Mesothelial cell of epicardium (in vitro differentiated cells): ENCODE measurements at regions not wholly inside any gene's neighbourhood (a gene's known extent, or its start where the extent isn't known, plus 50 kb on each side); places are given as distances from the start of the nearest gene placed in this dataset.

Experiments
- DNase-seq, 2 experiments: peaks; one replicate each; pipeline ENCODE4 v3.0.0; 2021; ENCODE audit warnings: low spot score in 2 of 2; ENCODE audit not compliant: unreplicated experiment in 2 of 2
- H3K27ac Mint-ChIP-seq: 2 replicates; pipeline ENCODE4 v1.8.0; 2021; ENCODE audit warnings: mixed read lengths
- H3K27me3 Mint-ChIP-seq: 2 replicates; pipeline ENCODE4 v1.8.0; 2021; ENCODE audit warnings: low read depth, mixed read lengths
- H3K36me3 Mint-ChIP-seq: 2 replicates; pipeline ENCODE4 v1.8.0; 2021; ENCODE audit warnings: mixed read lengths
- H3K4me1 Mint-ChIP-seq: 2 replicates; pipeline ENCODE4 v1.8.0; 2021; ENCODE audit warnings: mixed read lengths
- H3K4me3 Mint-ChIP-seq: 2 replicates; pipeline ENCODE4 v1.8.0; 2021; ENCODE audit warnings: mild to moderate bottlenecking, moderate library complexity, mixed read lengths
- H3K9me3 Mint-ChIP-seq: 2 replicates; pipeline ENCODE4 v1.8.0; 2021; ENCODE audit warnings: mixed read lengths
- TF ChIP-seq, protein P1 (sequence below): fragments of 200-600 bp; sonication (generic); IDR thresholded peaks from one replicate; pipeline ENCODE4 v1.5.0; 2021; ENCODE audit warnings: antibody characterized with exemption; ENCODE audit not compliant: unreplicated experiment

GRCh38 chr1:67619080-67619479, 65.9 kb upstream of the GADD45A start:
- H3K4me1 Mint-ChIP-seq: peaks cover 7% of the 10 kb centered on the region
- peak overlapping the region; percentile 54 for H3K27ac Mint-ChIP-seq
- no peak overlapping the region for H3K4me3 Mint-ChIP-seq
- TF ChIP-seq, protein P1, sequence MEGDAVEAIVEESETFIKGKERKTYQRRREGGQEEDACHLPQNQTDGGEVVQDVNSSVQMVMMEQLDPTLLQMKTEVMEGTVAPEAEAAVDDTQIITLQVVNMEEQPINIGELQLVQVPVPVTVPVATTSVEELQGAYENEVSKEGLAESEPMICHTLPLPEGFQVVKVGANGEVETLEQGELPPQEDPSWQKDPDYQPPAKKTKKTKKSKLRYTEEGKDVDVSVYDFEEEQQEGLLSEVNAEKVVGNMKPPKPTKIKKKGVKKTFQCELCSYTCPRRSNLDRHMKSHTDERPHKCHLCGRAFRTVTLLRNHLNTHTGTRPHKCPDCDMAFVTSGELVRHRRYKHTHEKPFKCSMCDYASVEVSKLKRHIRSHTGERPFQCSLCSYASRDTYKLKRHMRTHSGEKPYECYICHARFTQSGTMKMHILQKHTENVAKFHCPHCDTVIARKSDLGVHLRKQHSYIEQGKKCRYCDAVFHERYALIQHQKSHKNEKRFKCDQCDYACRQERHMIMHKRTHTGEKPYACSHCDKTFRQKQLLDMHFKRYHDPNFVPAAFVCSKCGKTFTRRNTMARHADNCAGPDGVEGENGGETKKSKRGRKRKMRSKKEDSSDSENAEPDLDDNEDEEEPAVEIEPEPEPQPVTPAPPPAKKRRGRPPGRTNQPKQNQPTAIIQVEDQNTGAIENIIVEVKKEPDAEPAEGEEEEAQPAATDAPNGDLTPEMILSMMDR: no peak
- DNase-seq: no peak
- no peaks in the 10 kb centered on the region for H3K27me3 Mint-ChIP-seq
- H3K9me3 Mint-ChIP-seq: peaks cover 5% of the 10 kb centered on the region
- H3K36me3 Mint-ChIP-seq: no peaks in the 10 kb centered on the region

GRCh38 chr1:67623906-67624305, 61.1 kb upstream of the GADD45A start:
- H3K9me3 Mint-ChIP-seq: peaks cover 6% of the 10 kb centered on the region
- H3K27ac Mint-ChIP-seq: no peak overlapping the region
- TF ChIP-seq, protein P1: no peak
- DNase-seq: no peak
- H3K27me3 Mint-ChIP-seq: no peaks in the 10 kb centered on the region
- H3K36me3 Mint-ChIP-seq: peaks cover 3% of the 10 kb centered on the region
- peaks cover 7% of the 10 kb centered on the region for H3K4me1 Mint-ChIP-seq
- no peak overlapping the region for H3K4me3 Mint-ChIP-seq

DNA sequence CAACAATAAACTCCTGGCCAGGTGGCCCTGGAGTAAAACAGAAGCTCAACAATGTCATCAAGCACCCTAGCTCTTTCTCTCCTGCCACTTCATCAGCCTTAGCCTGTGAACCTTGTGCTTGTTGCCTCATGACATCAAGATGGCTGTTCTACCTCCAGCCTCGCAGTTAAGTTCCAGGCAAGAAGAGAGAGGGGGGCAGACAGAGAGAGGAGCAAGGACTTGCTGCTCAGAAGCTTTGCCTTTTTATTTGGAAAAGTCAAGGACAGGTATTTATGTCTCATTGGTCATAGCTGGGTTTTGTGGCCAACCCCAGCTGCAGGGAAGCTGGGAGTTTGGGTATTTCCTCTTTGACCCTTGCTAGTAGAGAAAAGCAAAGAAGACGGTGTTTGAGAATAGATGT, 60.3 kb upstream of the GADD45A start:
- no peak for DNase-seq
- Mint-ChIP-seq H3K4me1 (peaks cover 7% of the 10 kb centered on the region), H3K27ac (no peak overlapping the region), H3K27me3 (no peaks in the 10 kb centered on the region), H3K36me3 (peaks cover 3% of the 10 kb centered on the region), H3K4me3 (no peak overlapping the region), H3K9me3 (peaks cover 6% of the 10 kb centered on the region)
- TF ChIP-seq, protein P1: no peak

DNA sequence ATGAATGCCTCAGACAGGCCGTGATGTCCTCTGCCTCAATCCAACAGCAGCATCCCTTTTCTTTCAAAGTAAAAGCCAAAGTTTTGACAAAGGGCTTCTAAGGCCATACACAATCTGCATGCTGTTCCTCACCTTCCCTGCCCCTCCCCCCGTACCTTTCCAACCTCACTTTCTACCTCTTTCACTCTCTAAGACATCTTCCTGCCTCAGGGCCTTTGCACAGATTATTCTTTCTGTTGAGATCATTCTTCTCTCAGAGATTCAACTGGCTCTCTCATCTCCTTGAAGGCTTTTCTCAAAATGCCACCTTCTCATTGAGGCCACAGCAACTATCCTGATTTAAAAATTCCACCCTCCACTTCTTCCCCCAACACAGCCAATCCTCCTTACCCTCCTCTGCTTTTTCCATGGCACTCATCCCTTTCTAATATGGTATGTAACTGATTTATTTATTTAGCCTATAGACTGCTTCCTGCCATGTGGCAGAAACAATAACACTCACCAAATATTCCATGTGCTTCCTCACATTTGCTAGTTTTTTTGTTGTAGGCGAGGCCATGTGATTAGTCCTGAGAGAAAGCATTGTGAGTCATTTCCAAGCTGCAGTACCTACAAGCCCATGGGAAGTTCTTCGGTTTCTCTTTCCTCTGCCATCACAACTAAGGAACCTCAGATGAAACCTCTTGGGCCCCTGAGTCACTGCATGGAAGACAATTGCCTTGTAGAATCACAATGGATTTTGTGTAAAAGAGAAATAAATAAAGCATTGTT, 58.7 kb upstream of the GADD45A start:
- DNase-seq: no peak
- H3K4me1 Mint-ChIP-seq: peaks cover 7% of the 10 kb centered on the region
- TF ChIP-seq, protein P1: no peak
- H3K36me3 Mint-ChIP-seq: peaks cover 3% of the 10 kb centered on the region
- peaks cover 6% of the 10 kb centered on the region for H3K9me3 Mint-ChIP-seq
- H3K27me3 Mint-ChIP-seq: no peaks in the 10 kb centered on the region
- no peak overlapping the region for H3K27ac Mint-ChIP-seq
- no peak overlapping the region for H3K4me3 Mint-ChIP-seq

GRCh38 chr1:67626861-67627235, 58.2 kb upstream of the GADD45A start:
- Mint-ChIP-seq H3K4me3 (no peak overlapping the region), H3K27me3 (no peaks in the 10 kb centered on the region), H3K36me3 (peaks cover 3% of the 10 kb centered on the region), H3K27ac (no peak overlapping the region), H3K9me3 (peaks cover 6% of the 10 kb centered on the region), H3K4me1 (peaks cover 7% of the 10 kb centered on the region)
- TF ChIP-seq, protein P1: no peak
- no peak for DNase-seq
